Type B pancreatic cell (in vitro differentiated cells): ENCODE measurements at regions not wholly inside any gene's neighbourhood (a gene's known extent, or its start where the extent isn't known, plus 50 kb on each side); places are given as distances from the start of the nearest gene placed in this dataset.

Experiments used
- DNase-seq: peaks from one replicate; pipeline ENCODE4 v3.0.0; 2021; ENCODE audit warnings: mixed read lengths; ENCODE audit not compliant: unreplicated experiment; ENCODE audit errors: extremely low spot score
- H3K27ac Mint-ChIP-seq: 2 replicates; pipeline ENCODE4 v1.8.0; 2021; ENCODE audit warnings: mild to moderate bottlenecking, mixed read lengths
- H3K27me3 Mint-ChIP-seq: 2 replicates; pipeline ENCODE4 v1.8.0; 2021; ENCODE audit warnings: mixed read lengths
- H3K36me3 Mint-ChIP-seq: 2 replicates; pipeline ENCODE4 v1.8.0; 2021; ENCODE audit warnings: mixed read lengths
- H3K4me1 Mint-ChIP-seq: one replicate; pipeline ENCODE4 v1.8.0; 2021; ENCODE audit warnings: mixed read lengths; ENCODE audit not compliant: unreplicated experiment
- H3K4me3 Mint-ChIP-seq: 2 replicates; pipeline ENCODE4 v1.8.0; 2021; ENCODE audit warnings: mild to moderate bottlenecking, mixed read lengths
- H3K9me3 Mint-ChIP-seq: 2 replicates; pipeline ENCODE4 v1.8.0; 2021; ENCODE audit warnings: mixed read lengths
- TF ChIP-seq, protein P1 (sequence below): fragments of 200-600 bp; sonication (generic); conservative IDR thresholded peaks from 2 replicates; pipeline ENCODE4 v1.5.0; 2021; ENCODE audit warnings: antibody characterized with exemption, mild to moderate bottlenecking

GRCh38 chr2:9696731-9697130, 65.9 kb upstream of the YWHAQ start:
- DNase-seq, result no peak
- Mint-ChIP-seq H3K4me3 (no peak overlapping the region), H3K36me3 (no peaks in the 10 kb centered on the region), H3K27ac (peak overlapping the region; percentile 14), H3K4me1 (peaks cover 6% of the 10 kb centered on the region), H3K27me3 (peaks cover 3% of the 10 kb centered on the region), H3K9me3 (no peaks in the 10 kb centered on the region)
- TF ChIP-seq, protein P1, sequence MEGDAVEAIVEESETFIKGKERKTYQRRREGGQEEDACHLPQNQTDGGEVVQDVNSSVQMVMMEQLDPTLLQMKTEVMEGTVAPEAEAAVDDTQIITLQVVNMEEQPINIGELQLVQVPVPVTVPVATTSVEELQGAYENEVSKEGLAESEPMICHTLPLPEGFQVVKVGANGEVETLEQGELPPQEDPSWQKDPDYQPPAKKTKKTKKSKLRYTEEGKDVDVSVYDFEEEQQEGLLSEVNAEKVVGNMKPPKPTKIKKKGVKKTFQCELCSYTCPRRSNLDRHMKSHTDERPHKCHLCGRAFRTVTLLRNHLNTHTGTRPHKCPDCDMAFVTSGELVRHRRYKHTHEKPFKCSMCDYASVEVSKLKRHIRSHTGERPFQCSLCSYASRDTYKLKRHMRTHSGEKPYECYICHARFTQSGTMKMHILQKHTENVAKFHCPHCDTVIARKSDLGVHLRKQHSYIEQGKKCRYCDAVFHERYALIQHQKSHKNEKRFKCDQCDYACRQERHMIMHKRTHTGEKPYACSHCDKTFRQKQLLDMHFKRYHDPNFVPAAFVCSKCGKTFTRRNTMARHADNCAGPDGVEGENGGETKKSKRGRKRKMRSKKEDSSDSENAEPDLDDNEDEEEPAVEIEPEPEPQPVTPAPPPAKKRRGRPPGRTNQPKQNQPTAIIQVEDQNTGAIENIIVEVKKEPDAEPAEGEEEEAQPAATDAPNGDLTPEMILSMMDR, result no peak

DNA sequence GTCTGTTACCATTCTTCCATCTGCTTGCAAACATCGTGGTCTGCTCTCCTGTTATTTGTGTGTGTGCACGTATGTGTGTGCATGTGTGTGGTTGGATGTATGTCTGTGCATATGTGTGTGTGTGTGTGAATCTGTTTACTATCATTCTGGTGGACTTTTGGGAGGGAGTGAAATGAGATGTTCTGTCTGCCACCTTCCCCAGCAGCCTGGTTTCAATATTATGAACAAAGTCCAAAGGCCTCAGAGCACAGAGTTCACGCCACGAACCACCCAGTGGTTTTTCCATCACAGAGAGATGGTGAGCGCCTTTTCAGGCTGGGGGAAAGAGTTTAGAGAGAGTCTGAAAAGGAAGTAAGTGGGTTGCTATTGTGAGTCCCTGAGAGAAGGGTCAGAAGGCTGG, 67.1 kb upstream of the YWHAQ start:
- no peak for DNase-seq
- TF ChIP-seq, protein P1, result no peak
- Mint-ChIP-seq H3K27me3 (peaks cover 3% of the 10 kb centered on the region), H3K27ac (peak overlapping the region; percentile 1), H3K4me3 (no peak overlapping the region), H3K4me1 (peaks cover 4% of the 10 kb centered on the region), H3K9me3 (peaks cover 6% of the 10 kb centered on the region), H3K36me3 (no peaks in the 10 kb centered on the region)

GRCh38 chr2:9699139-9700108, 68.6 kb upstream of the YWHAQ start:
- Mint-ChIP-seq H3K36me3 (no peaks in the 10 kb centered on the region), H3K4me1 (peaks cover 9% of the 10 kb centered on the region), H3K27ac (no peak overlapping the region), H3K4me3 (no peak overlapping the region), H3K27me3 (peaks cover 3% of the 10 kb centered on the region), H3K9me3 (peaks cover 6% of the 10 kb centered on the region)
- TF ChIP-seq, protein P1, result no peak
- no peak for DNase-seq

- DNase-seq, result no peak
- H3K4me3 Mint-ChIP-seq, result no peak overlapping the region
- H3K9me3 Mint-ChIP-seq, result peaks cover 6% of the 10 kb centered on the region
- H3K27ac Mint-ChIP-seq, result no peak overlapping the region
- peaks cover 9% of the 10 kb centered on the region for H3K4me1 Mint-ChIP-seq
- no peaks in the 10 kb centered on the region for H3K36me3 Mint-ChIP-seq
- peaks cover 3% of the 10 kb centered on the region for H3K27me3 Mint-ChIP-seq
- TF ChIP-seq, protein P1, result no peak
Observed at GRCh38 chr2:9700109-9700495, 69.3 kb upstream of the YWHAQ start.

GRCh38 chr2:9702604-9703084, 71.8 kb upstream of the YWHAQ start:
- H3K4me3 Mint-ChIP-seq, result no peak overlapping the region
- no peak overlapping the region for H3K27ac Mint-ChIP-seq
- H3K27me3 Mint-ChIP-seq, result peaks cover 3% of the 10 kb centered on the region
- peaks cover 6% of the 10 kb centered on the region for H3K9me3 Mint-ChIP-seq
- TF ChIP-seq, protein P1, result no peak
- DNase-seq, result no peak
- H3K4me1 Mint-ChIP-seq, result peaks cover 20% of the 10 kb centered on the region
- no peaks in the 10 kb centered on the region for H3K36me3 Mint-ChIP-seq
